ENCODE measurements at regions not wholly inside any gene's neighbourhood (a gene's known extent, or its start where the extent isn't known, plus 50 kb on each side); places are given as distances from the start of the nearest gene placed in this dataset.

DNA sequence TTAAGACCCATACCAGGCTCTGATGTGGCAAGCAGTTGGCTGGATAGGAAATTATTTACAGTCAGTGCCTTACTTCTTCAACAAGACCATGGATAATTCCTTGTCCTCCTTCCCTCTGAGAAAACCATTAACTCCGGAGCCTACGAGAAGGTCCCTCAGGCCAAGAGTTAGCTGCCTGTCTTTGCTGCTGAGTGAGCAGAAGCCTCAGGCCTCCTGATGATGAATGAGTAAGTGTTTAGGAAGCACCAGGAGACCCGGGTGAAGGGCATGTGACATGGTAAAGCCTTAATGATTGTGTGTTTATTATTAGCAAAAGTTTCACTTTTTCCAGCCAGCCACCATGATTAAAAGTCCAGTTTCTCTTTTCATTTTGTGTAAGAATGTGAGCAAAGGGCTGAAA, 174.9 kb upstream of the TOPAZ1 start:
- Histone ChIP-seq H3K27me3 (ENCODE audit: insufficient read depth, low read length) (peaks cover 9% of the 10 kb centered on the region), H3K4me1 (ENCODE audit: insufficient read depth, low read length) (no peaks in the 10 kb centered on the region), H3K36me3 (ENCODE audit: insufficient read depth, low read length) (no peaks in the 10 kb centered on the region), H2AFZ (ENCODE audit: low read depth, low read length) (no peak overlapping the region), H3K4me3 (ENCODE audit: low read length) (no peak overlapping the region), H3K9me3 (ENCODE audit: low read length) (no peaks in the 10 kb centered on the region)

DNA sequence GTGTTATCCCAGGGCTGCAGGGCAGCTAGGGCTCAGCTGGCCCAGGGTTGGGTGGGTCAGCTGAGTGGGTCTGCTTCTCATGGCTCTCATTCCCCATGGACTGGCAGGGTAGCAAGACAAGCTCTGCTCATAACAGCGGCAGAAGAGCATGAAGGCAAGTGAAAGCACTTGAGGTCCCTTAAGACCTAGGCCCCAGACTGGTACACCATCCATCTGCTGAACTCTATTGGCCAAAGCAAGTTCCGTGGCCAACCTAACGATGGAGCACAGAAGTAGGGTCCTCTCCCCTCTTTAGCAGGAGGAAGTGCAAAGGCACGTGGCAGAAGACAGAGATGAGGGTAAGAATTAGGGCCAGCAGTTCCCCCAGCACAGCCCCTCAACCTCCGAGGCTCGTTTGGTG, 174.3 kb upstream of the TOPAZ1 start:
- H3K4me3 ChIP-seq (ENCODE audit: low read length): no peak overlapping the region
- no peak overlapping the region for H2AFZ ChIP-seq (ENCODE audit: low read depth, low read length)
- no peaks in the 10 kb centered on the region for H3K9me3 ChIP-seq (ENCODE audit: low read length)
- H3K4me1 ChIP-seq (ENCODE audit: insufficient read depth, low read length): no peaks in the 10 kb centered on the region
- H3K36me3 ChIP-seq (ENCODE audit: insufficient read depth, low read length): no peaks in the 10 kb centered on the region
- H3K27me3 ChIP-seq (ENCODE audit: insufficient read depth, low read length): peaks cover 5% of the 10 kb centered on the region

DNA sequence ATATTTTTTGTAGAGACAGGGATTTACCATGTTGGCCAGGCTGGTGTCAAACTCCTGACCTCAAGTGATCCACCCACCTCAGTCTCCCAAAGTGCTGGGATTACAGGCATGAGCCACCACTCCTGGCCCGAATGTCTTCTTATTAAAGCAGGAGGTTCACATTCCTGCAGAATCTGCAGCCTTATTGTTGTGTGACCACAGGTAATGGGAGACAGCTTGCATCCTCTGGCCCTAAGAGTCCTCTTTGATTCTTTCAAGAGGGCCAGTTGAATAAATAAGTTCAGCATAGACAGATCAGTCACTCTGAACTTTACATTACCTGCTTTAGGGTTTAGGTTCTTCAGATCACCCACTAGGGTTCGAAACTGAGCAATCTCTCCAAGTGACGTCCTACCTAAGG, 172.9 kb upstream of the TOPAZ1 start:
- Histone ChIP-seq H3K4me1 (ENCODE audit: insufficient read depth, low read length) (no peaks in the 10 kb centered on the region), H3K9me3 (ENCODE audit: low read length) (no peaks in the 10 kb centered on the region), H3K4me3 (ENCODE audit: low read length) (no peak overlapping the region), H3K36me3 (ENCODE audit: insufficient read depth, low read length) (no peaks in the 10 kb centered on the region), H2AFZ (ENCODE audit: low read depth, low read length) (no peak overlapping the region), H3K27me3 (ENCODE audit: insufficient read depth, low read length) (peaks cover 5% of the 10 kb centered on the region)

DNA sequence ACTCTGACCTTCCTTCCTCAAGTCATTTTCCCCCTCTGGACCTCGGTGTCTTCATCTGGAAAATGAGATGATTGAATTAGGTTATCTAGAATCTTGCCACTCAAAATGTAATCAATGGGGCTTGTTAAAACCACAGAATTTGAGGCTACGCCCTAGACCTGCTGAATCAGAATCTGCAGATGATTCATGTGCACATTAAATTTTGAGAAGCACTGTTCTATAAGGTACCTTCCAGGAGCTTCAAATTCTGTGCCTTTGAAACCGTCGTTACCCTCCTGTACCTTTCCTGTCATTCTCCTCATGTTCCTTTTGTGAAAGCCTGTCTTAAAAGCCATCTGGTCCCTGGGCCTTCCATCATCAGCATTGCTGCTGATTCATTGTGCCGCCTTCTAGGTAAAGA, 172.4 kb upstream of the TOPAZ1 start:
- peaks cover 5% of the 10 kb centered on the region for H3K27me3 ChIP-seq (ENCODE audit: insufficient read depth, low read length)
- H3K9me3 ChIP-seq (ENCODE audit: low read length): no peaks in the 10 kb centered on the region
- no peaks in the 10 kb centered on the region for H3K4me1 ChIP-seq (ENCODE audit: insufficient read depth, low read length)
- H3K36me3 ChIP-seq (ENCODE audit: insufficient read depth, low read length): no peaks in the 10 kb centered on the region
- no peak overlapping the region for H3K4me3 ChIP-seq (ENCODE audit: low read length)
- no peak overlapping the region for H2AFZ ChIP-seq (ENCODE audit: low read depth, low read length)

- H3K27me3 ChIP-seq (ENCODE audit: insufficient read depth, low read length): peaks cover 9% of the 10 kb centered on the region
- no peaks in the 10 kb centered on the region for H3K9me3 ChIP-seq (ENCODE audit: low read length)
- H3K4me3 ChIP-seq (ENCODE audit: low read length): no peak overlapping the region
- no peaks in the 10 kb centered on the region for H3K36me3 ChIP-seq (ENCODE audit: insufficient read depth, low read length)
- H3K4me1 ChIP-seq (ENCODE audit: insufficient read depth, low read length): no peaks in the 10 kb centered on the region
- no peak overlapping the region for H2AFZ ChIP-seq (ENCODE audit: low read depth, low read length)
Observed at GRCh38 chr3:44070841-44071546, 170.7 kb upstream of the TOPAZ1 start.

DNA sequence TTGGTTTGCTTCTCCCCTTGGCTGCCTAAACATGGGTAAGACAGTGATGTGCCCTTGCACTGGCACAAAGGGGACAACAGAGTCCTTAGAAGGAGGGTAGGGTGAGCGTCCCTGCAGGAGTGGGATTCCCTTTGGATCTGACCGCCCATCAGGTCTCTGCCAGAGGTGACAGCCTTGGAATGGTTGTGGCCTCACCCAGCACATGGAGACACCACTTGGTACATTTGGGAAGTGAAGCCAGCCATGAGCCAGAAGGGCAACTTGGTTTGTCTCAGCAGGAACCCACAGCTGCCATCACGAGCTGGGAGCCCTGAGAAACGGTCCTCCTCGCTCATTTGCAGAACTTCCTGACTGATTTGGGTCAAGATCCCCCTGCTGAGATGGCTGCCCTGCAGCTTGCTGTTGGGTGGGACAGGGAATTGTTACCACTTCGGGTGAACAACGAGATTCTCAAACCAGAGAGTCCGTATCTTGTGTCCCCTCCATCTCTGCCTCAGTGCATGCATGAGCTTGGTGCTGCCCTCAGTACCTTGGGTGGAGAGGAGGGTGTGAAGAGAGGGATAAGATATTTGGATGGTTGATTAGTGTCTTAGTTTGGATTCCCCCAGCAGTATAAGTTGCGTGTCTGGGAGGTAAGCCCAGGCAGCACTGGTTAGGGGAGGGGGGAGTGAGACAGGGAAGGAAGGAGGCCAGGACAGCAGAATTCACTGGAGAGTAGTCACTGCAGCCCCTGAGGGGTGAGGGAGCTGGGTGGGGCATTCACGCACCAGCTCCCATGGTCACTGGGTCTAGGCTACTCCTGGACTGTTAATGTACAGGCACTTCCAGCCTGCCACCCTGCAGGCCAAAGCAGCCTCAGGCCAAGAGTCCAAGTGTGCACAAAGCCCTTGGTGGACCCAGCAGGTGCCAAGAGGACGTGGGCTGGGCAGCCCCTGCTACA, 168.8 kb upstream of the TOPAZ1 start:
- Histone ChIP-seq H3K4me1 (ENCODE audit: insufficient read depth, low read length) (no peaks in the 10 kb centered on the region), H3K9me3 (ENCODE audit: low read length) (no peaks in the 10 kb centered on the region), H3K27me3 (ENCODE audit: insufficient read depth, low read length) (peaks cover 9% of the 10 kb centered on the region), H3K36me3 (ENCODE audit: insufficient read depth, low read length) (no peaks in the 10 kb centered on the region), H2AFZ (ENCODE audit: low read depth, low read length) (no peak overlapping the region), H3K4me3 (ENCODE audit: low read length) (no peak overlapping the region)

- Histone ChIP-seq H3K4me3 (ENCODE audit: low read length) (no peak overlapping the region), H2AFZ (ENCODE audit: low read depth, low read length) (no peak overlapping the region), H3K36me3 (ENCODE audit: insufficient read depth, low read length) (no peaks in the 10 kb centered on the region), H3K27me3 (ENCODE audit: insufficient read depth, low read length) (peaks cover 10% of the 10 kb centered on the region), H3K4me1 (ENCODE audit: insufficient read depth, low read length) (no peaks in the 10 kb centered on the region), H3K9me3 (ENCODE audit: low read length) (no peaks in the 10 kb centered on the region)
Observed at GRCh38 chr3:44074181-44074580, 167.5 kb upstream of the TOPAZ1 start.

DNA sequence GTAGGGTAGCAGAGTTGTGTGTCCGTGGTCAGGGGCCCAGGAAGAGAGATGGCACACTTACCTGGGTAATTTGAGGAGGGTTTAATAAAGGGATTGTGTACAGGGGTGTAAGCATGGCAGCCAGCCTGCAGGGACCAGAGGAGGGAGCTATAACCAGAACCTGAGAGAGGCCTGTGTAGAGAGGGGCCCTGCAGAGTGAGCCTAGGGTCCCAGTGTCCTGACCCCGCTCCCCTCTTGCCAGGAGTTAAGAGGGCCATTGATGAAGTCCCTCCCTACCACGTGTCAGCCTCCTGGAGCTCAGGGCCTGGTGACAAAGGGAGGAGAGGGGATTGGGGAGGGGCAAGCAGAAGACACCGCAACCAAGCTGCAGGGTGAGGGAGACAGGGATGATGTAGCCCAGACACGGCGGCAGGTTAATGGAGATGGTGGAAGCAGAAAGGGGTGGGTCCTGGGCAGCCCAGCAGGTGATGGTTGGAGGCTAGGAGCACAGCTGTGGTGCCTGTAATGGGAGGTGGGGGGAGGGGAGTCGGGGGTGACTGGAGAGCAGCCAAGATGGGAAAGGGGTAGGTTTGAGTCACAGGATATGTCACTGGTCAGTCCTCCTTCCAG, 165.4 kb upstream of the TOPAZ1 start:
- Histone ChIP-seq H3K4me3 (ENCODE audit: low read length) (no peak overlapping the region), H3K36me3 (ENCODE audit: insufficient read depth, low read length) (no peaks in the 10 kb centered on the region), H3K27me3 (ENCODE audit: insufficient read depth, low read length) (peaks cover 11% of the 10 kb centered on the region), H2AFZ (ENCODE audit: low read depth, low read length) (no peak overlapping the region), H3K4me1 (ENCODE audit: insufficient read depth, low read length) (no peaks in the 10 kb centered on the region), H3K9me3 (ENCODE audit: low read length) (no peaks in the 10 kb centered on the region)

DNA sequence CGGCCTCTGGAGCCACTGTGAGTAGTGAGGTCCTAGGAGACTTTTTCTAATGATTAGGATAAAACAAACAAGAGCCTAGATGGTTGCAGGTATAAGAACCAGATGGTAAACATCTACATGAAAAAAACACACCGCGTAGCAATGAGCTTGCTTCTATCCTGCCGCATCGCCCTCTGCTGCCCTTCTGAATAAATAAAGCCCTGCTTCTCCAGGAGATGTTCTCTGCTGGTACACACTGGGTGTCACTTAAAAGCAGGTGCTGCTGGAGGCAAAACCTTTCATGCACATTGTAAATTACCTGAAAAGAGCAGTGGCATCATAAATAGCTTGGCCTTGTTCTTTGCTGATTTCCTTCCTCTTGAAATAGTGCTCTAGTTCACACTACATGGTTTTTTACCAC, 164.4 kb upstream of the TOPAZ1 start:
- no peaks in the 10 kb centered on the region for H3K4me1 ChIP-seq (ENCODE audit: insufficient read depth, low read length)
- H3K4me3 ChIP-seq (ENCODE audit: low read length): no peak overlapping the region
- no peaks in the 10 kb centered on the region for H3K36me3 ChIP-seq (ENCODE audit: insufficient read depth, low read length)
- H2AFZ ChIP-seq (ENCODE audit: low read depth, low read length): no peak overlapping the region
- H3K9me3 ChIP-seq (ENCODE audit: low read length): no peaks in the 10 kb centered on the region
- H3K27me3 ChIP-seq (ENCODE audit: insufficient read depth, low read length): peaks cover 9% of the 10 kb centered on the region

- Histone ChIP-seq H2AFZ (ENCODE audit: low read depth, low read length) (no peak overlapping the region), H3K36me3 (ENCODE audit: insufficient read depth, low read length) (no peaks in the 10 kb centered on the region), H3K9me3 (ENCODE audit: low read length) (no peaks in the 10 kb centered on the region), H3K4me3 (ENCODE audit: low read length) (no peak overlapping the region), H3K4me1 (ENCODE audit: insufficient read depth, low read length) (no peaks in the 10 kb centered on the region), H3K27me3 (ENCODE audit: insufficient read depth, low read length) (peaks cover 6% of the 10 kb centered on the region)
Observed at GRCh38 chr3:44078863-44079262, 162.8 kb upstream of the TOPAZ1 start.

GRCh38 chr3:44079916-44080315, 161.8 kb upstream of the TOPAZ1 start:
- Histone ChIP-seq H3K27me3 (ENCODE audit: insufficient read depth, low read length) (peaks cover 2% of the 10 kb centered on the region), H3K36me3 (ENCODE audit: insufficient read depth, low read length) (no peaks in the 10 kb centered on the region), H2AFZ (ENCODE audit: low read depth, low read length) (no peak overlapping the region), H3K4me3 (ENCODE audit: low read length) (no peak overlapping the region), H3K9me3 (ENCODE audit: low read length) (no peaks in the 10 kb centered on the region), H3K4me1 (ENCODE audit: insufficient read depth, low read length) (no peaks in the 10 kb centered on the region)

DNA sequence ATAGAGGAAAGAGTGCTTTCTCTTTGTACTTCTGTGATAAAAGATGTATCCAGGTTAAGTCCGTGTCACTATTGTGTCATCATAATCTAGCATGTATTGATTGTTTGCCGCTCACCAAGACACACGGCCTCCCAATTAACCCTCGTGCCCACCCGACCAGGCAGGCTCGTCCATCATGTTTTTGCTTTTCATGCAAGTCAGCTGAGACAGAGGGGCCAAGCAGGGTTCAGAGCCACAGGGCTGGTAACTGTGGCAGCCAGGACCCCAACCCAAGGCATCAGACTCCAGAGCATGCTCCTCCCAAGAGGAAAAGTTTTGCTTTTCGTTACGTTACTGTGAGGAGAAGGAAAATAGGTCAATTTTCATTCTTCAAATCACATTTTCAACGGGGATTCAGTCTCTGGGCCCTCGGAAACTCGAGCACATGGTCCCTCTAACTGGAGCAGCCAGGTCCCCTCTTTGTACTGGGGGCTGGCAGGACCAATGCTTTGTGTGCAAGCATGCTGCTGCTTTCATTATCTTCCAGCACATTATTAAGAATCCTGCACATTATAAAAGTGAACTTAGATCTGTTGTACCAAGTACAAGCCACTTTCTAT, 161.1 kb upstream of the TOPAZ1 start:
- Histone ChIP-seq H3K9me3 (ENCODE audit: low read length) (no peaks in the 10 kb centered on the region), H3K27me3 (ENCODE audit: insufficient read depth, low read length) (peaks cover 2% of the 10 kb centered on the region), H3K4me1 (ENCODE audit: insufficient read depth, low read length) (no peaks in the 10 kb centered on the region), H3K36me3 (ENCODE audit: insufficient read depth, low read length) (no peaks in the 10 kb centered on the region), H3K4me3 (ENCODE audit: low read length) (no peak overlapping the region), H2AFZ (ENCODE audit: low read depth, low read length) (no peak overlapping the region)

DNA sequence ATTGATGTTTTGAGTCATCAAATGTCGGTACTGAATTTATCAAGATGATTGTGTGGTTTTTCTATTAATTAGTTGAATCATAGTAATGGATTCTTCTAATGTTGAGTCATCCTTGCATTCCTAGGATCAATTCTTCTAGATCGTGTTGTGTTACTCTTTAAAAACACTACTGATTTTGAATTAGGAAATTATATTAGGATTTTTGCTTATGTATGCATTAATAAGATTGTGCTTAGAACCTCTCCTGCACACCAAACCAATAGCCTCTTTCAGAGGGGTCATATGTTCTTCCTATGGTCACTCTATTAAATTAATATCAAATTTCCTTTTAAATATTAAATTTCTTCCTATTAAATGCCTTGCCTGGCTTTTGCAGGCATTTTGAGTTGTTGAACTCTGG, 151.7 kb upstream of the TOPAZ1 start:
- Histone ChIP-seq H3K36me3 (ENCODE audit: insufficient read depth, low read length) (no peaks in the 10 kb centered on the region), H3K4me1 (ENCODE audit: insufficient read depth, low read length) (no peaks in the 10 kb centered on the region), H3K27me3 (ENCODE audit: insufficient read depth, low read length) (no peaks in the 10 kb centered on the region), H3K9me3 (ENCODE audit: low read length) (no peaks in the 10 kb centered on the region), H3K4me3 (ENCODE audit: low read length) (no peak overlapping the region), H2AFZ (ENCODE audit: low read depth, low read length) (no peak overlapping the region)

Measured in neuron (in vitro differentiated cells).